Fibroblast of skin of scalp (primary cell): ENCODE measurements at regions not wholly inside any gene's neighbourhood (a gene's known extent, or its start where the extent isn't known, plus 50 kb on each side); places are given as distances from the start of the nearest gene placed in this dataset.

Source experiments
- DNase-seq: peaks from one replicate; pipeline ENCODE4 v3.0.0-alpha.2; 2013

- no peak for DNase-seq
Observed at GRCh38 chr16:49075709-49076108, 205.9 kb downstream of the CBLN1 start.

- DNase-seq: no peak
Observed at GRCh38 chr16:49068224-49068623, 213.4 kb downstream of the CBLN1 start.

DNA sequence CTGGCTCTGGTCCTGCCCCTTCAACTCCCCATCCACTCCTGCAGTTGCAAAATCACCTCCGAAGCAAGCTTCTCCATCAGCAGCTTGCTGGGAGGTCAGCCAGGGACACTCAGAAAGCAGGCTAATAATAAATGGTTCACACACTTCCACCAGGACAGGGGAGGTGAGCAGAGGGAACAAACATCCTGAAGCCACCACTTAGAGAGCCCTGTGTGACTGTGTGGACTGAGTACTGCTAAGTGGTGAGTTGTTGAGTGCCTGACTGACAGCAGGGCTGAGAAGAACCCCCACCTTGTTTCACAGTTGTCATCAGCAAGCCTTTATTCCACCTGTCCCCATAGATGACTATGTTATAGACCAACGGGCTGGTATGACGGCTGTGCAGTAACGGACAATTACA is 213.9 kb downstream of the CBLN1 start:
- DNase-seq: no peak

- DNase-seq: no peak
Observed at GRCh38 chr16:49061137-49061714, 220.4 kb downstream of the CBLN1 start.

GRCh38 chr16:49060728-49061127 is 220.9 kb downstream of the CBLN1 start:
- no peak for DNase-seq

DNA sequence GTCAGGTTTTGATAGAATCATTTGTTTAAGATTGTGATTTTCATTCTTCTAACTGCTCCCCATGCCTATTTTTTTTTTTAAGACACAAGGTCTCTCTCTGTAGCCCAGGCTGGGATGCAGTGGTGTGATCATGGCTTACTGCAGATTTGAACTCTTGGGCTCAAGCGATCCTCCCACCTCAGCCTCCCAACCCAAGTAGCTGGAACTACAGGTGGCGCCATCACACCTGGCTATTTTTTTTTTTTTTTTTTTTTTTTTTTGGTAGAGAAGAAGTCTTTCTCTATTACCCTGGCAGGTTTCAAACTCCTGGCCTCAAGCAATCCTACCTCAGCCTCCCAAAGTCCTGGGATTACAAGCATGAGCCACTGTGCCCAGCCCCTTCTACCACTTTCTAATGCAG is 223.3 kb downstream of the CBLN1 start:
- no peak for DNase-seq

DNA sequence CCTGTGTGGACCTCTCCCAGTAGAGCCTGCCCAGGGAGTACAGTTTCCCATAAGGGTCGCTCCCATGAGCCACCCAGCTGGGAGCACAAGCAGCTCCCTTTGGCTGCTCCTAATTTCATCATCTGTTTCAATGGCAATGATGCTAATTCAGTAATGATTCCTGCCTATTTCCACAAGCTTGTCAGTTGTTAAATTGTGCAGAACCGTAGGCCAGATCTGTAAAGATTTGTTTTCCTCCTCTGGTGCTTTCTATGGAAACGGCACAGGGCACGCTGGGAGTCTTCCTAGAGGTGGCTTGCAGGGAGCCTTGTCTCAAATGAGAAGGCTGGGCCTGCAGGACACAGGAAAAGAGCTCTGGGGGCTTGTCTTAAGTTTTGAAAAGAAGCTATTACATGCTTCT is 223.7 kb downstream of the CBLN1 start:
- no peak for DNase-seq

DNA sequence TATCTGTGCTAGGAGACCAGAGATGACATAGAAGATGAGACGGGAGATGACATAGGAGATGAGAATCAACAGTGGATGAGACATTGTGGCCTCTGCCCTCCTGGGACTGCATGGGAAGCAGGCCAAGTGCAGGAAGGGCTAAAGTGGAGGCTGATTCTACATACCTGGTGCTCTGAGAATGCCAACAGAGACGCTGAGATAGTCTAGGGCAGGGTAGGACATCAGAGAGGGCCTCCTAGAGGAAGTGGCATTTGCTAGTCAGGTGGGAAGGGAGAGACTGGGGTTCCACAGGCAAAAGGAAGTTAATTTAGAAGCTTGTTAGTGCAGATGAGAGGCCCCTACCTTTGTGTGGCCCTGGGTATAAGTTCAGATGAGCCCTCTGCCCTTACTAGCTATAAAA is 224.2 kb downstream of the CBLN1 start:
- DNase-seq: no peak

DNA sequence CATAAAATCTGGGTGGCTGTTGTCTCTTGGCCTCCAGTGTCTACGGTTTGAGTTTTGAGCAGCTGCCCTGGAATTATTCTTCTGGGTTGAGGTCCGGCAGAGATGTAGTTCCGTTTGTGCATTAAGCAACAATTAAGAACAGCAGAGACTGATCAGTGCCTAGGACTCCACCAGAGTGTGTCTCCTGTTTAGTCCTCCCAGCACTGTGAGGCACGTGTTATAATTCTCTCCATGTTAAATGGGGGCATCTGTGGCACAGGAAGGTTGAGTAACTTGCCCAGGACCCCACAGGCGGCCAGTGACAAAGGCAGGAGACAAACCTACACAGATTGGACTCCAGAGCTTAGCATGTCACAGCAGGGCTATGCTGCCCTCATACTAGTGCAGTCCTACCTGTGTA is 225.1 kb downstream of the CBLN1 start:
- DNase-seq: no peak

- DNase-seq: no peak
Observed at GRCh38 chr16:49055824-49056545, 225.7 kb downstream of the CBLN1 start.

DNA sequence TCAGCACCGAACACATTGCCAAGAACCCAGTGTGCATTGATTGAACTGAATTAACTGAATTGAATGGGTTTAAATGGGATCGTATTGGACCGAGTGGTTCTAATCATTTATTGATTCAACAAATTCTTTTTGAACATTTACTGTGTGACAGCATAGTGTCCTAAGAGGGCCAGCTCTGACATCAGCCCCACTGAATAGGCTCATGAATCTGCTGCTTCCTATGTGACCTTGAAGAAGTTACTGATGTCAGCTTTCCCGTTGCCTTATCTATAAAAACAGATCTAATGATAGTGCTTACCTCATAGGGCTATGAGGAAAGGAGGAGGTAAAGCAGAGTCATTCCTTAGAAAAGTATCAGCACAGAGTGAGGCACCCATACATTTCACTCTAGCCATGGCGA is 226.3 kb downstream of the CBLN1 start:
- no peak for DNase-seq

DNA sequence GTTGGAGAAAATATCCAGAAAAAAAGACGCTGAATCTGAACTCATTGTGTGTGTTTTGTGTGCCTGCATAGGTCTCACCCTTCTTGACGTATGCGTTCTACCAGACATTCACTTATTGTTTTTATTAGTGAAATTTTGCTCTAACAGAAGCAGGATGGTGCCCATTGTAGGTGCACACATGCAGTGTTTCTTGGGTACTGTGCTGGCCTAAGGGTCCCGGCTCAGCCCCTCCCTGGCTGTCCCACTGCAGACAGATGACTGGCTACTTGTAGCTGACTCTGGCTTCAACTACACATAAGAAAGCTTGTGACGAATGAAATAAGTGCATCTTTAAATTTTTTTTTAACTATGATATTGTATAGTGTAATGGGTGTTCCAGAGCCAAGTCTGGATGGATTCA is 227.0 kb downstream of the CBLN1 start:
- DNase-seq: no peak

DNA sequence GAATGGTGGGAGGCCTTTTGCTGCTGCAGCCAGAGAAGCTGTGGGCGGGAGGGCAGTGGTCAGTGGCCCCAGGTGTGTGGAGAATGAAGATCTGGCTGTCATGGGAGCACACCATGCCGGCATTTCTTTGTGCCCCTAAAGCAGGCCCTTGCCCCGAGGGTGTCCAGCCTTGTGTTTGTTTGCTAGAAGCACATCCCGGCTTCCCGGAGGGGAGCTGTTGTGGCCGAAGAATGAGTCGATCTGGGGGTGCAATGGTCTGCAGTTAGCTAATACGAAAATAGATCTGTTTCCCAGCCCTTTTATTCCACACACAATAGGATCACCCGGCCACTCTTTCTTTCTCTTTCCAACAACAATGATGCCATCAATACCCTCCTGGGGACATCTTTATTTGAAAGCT is 228.8 kb downstream of the CBLN1 start:
- no peak for DNase-seq

DNA sequence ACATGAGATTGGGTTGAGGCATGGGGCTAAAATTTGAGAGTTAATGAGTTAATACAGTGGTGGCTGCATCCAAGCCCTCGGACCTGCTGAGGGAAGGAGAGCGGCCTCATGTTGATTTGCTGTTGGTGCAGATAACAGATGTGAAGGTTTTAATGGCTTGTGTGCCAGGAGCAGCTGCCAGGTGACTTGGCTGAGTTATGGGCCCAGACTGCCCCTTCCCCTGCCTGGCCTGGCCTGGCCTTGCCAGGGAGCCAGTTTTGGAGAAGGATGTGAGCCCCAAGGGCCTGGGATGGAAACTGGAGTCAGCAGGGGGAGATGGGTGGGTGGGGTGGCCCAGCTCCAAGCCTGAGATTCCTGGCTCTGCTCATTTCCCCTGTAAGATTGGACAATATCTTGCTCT is 230.1 kb downstream of the CBLN1 start:
- DNase-seq: no peak

- no peak for DNase-seq
Observed at GRCh38 chr16:49050607-49051006, 231.0 kb downstream of the CBLN1 start.

- no peak for DNase-seq
Observed at GRCh38 chr16:49049644-49050043, 232.0 kb downstream of the CBLN1 start.

DNA sequence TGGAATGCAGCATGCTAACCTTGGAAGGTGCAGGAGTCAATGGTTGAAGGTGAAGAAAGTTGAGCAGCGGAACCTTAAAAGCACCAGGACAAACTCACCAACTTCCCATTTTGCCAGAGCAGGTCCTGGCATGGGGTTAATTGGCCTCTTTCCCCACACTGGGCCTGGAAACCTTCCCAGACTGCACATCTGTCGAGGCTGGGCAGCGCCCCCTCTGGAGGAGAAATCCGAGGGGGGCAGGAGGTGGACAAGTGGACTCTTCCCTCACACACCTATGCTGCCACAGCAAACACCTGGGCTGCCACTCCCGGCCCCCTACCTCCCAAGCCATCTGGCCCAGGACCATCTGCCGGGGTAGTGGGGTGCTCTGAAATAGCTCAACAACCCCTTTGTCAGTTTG is 232.4 kb downstream of the CBLN1 start:
- DNase-seq: no peak

GRCh38 chr16:49048557-49048956 is 233.1 kb downstream of the CBLN1 start:
- DNase-seq: no peak

DNA sequence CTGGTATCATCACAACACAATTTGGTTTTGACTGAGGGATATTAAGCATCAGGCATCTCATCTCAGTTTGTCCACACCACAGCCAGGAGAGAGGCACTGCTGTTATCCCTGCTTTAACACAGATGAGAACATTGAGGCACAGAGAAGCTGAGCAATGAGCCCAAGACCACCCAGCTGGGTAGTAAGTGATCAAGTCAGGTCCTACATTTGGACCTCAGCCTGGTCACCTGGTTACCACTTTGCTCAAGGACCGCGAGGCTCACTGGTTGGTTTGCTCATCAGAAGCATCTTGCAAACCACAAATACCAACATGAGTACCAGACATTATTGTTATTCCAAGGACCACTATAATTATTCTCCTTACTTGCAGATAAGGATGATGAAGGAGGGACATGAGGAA is 245.5 kb downstream of the CBLN1 start:
- DNase-seq: no peak

DNA sequence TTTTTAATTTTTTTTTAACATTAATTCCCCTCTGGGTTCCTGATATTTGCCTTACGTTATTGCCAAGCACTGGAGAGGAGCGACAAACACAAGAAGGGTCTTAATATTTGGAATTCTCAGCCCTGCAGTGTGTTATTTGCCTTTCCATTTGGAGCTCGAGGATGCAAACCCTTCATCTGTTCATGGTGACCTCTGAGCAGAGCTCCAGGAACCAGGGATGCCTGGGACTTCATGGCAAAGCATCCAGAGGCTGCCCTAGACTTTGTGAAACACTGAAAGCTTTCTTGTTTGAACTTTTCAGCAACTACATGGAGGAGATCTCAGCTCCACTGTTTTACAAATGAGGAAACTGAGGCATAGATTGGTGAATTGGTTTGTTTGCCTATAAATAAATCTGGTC is 254.2 kb downstream of the CBLN1 start:
- DNase-seq: no peak

GRCh38 chr16:49026566-49027181 is 255.0 kb downstream of the CBLN1 start:
- DNase-seq: no peak

DNA sequence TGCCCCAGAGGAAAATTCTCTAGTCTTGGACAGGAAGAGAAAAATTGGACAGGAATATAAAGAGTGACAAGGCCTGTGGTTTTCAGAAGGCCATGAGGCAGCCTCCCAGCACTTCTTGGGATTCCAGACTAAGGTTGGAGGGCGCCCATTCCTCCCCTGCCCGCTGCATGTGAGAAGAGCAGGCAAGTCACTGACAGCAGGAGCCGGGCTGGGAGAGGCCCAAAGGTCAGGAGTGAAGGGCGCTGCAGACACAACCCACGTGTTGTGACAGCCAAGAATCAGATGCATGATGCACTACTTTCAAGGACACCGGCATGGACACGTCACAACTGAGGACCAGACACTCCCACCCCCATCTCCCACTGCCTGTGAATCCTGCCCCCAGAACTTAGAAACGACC is 256.7 kb downstream of the CBLN1 start:
- DNase-seq: no peak

DNA sequence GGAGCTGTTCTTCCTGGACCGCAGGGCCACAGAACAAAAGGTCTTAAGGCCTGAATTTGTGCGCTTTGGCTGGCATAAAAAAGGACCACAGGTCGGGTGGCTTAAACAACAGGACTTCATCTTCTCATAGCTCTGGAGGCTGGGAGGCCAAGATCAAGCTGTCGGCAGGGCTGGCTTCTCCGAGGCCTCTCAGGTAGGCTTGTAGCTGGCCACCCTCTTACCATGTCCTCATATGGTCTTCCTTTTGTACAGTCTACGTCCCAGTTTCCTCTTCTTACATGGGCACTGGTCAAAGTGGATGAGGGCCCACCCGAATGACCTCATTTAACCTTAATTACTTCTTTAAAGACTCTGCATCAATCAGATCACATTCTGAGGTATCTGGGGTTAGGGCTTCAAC is 257.6 kb downstream of the CBLN1 start:
- no peak for DNase-seq

DNA sequence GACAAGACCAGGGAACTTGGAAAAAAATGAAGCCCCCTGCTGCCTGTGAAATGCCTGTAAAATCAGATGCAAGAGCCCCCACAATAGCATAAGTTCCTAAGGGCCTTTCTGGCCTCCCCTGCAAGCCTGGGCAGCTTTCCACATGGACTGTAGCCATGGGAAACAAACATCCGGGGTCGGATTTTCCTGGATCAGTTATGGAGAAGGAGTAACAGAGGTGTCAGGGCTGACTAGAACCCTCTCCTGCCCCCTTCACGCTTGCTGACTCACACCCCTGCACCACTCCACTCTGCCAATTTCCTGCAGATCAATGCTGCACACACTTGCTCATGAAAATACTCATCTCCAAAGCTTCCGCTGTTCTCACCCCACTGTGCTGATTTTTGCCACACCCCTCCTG is 258.6 kb downstream of the CBLN1 start:
- DNase-seq: peak; percentile 58
